Thymus (tissue), 11 donors: ENCODE measurements at regions not wholly inside any gene's neighbourhood (a gene's known extent, or its start where the extent isn't known, plus 50 kb on each side); places are given as distances from the start of the nearest gene placed in this dataset.
"Not testable (repeated sequence)": the region's sequence is repeated elsewhere in the genome, so short reads cannot be mapped to it uniquely, and the experiment has no call there.

Experiments used
- DNase-seq, 9 donors: peaks; one replicate each; pipeline ENCODE4 v3.0.0-alpha.2; 2013; ENCODE audit warnings: low spot score in 9 of 9, low read depth in 6 of 9, missing footprints in 1 of 9
- H3K27ac ChIP-seq, 2 donors: one replicate each; pipeline ENCODE4 v1.5.1; 2013; ENCODE audit warnings: control low read depth in 1 of 2, low read depth in 1 of 2, low read length in 1 of 2, mild to moderate bottlenecking in 1 of 2, moderate library complexity in 1 of 2
- H3K27me3 ChIP-seq, 2 donors: one replicate each; pipeline ENCODE4 v1.5.1; 2013; ENCODE audit warnings: low read length in 1 of 2; ENCODE audit not compliant: control insufficient read depth in 2 of 2, insufficient read depth in 1 of 2
- H3K36me3 ChIP-seq, 2 donors: one replicate each; pipeline ENCODE4 v1.5.1; 2013; ENCODE audit warnings: low read length in 1 of 2, mild to moderate bottlenecking in 1 of 2, moderate library complexity in 1 of 2; ENCODE audit not compliant: control insufficient read depth in 2 of 2, insufficient read depth in 2 of 2
- H3K4me1 ChIP-seq, 2 donors: one replicate each; pipeline ENCODE4 v1.5.1; 2013; ENCODE audit warnings: low read length in 2 of 2; ENCODE audit not compliant: control insufficient read depth in 2 of 2, insufficient read depth in 2 of 2
- H3K4me3 ChIP-seq, 2 donors: one replicate each; pipeline ENCODE4 v1.5.1; 2013; ENCODE audit warnings: low read length in 2 of 2, control low read depth in 1 of 2, mild to moderate bottlenecking in 1 of 2
- H3K9me3 ChIP-seq, 2 donors: one replicate each; pipeline ENCODE4 v1.5.1; 2013; ENCODE audit warnings: low read length in 1 of 2, mild to moderate bottlenecking in 1 of 2; ENCODE audit not compliant: control insufficient read depth in 2 of 2, insufficient read depth in 1 of 2
- WGBS: extraction: QIAGEN DNeasy Blood & Tissue Kit; methylation state at CpG from one replicate; pipeline ENCODE4 v1.1.7; 2013; 5-methylcytosine and 5-hydroxymethylcytosine counted together
- donor health status: healthy.

DNA sequence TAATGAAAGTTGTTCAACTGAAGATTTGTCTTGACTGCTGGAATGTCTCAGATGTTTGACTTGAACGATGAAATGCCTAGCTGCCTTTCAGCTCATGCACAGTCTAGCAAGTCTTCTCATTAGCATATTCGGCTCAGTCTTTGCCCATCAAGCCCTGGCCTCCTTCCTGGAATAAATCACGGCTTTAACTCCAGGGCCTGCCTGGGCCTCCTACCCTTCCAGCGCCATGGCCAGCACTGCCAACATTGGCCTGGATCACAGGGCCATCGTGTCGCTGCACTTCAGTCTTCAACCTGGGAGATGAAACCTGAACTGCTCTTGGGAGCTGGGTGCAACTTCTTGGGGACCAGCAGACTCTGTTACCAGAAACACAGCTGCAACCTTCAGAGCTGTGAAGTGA, 126.7 kb upstream of the TMEM260 start:
- Histone ChIP-seq H3K4me3 (no peak overlapping the region), H3K4me1 (no peaks in the 10 kb centered on the region), H3K9me3 (peaks cover 0 to 13% of the 10 kb centered on the region in 2 donors), H3K27ac (no peak overlapping the region), H3K27me3 (no peaks in the 10 kb centered on the region), H3K36me3 (no peaks in the 10 kb centered on the region)
- WGBS = 87% methylated on average over 6 of the region's 6 CpGs
- DNase-seq = no peak

- not testable (repeated sequence) for H3K27me3 ChIP-seq, H3K9me3 ChIP-seq, H3K4me1 ChIP-seq, H3K4me3 ChIP-seq, H3K36me3 ChIP-seq, DNase-seq, H3K27ac ChIP-seq
- 100% methylated on average over 3 of the region's 3 CpGs for WGBS
These were observed 124.9 kb upstream of the TMEM260 start for GRCh38 chr14:56454680-56455079.

DNA sequence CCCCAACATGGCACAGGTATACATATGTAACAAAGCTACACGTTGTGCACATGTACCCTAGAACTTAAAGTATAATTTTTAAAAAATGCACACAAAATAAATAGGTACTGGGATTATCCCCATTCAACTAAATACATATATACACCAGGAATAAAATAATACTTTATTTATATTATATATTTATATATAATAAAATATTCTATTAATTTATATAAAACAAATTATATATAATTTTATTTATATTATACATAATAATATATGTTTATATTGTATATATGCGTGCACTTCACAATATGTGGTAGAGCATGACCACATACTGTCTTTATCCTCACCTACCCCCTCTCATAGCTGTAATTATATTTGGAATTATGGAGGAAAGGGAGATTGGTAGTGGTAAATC, 119.1 kb upstream of the TMEM260 start:
- H3K4me3 ChIP-seq = no peak overlapping the region
- no peaks in the 10 kb centered on the region for H3K27me3 ChIP-seq
- H3K9me3 ChIP-seq = no peaks in the 10 kb centered on the region
- no peak overlapping the region for H3K27ac ChIP-seq
- no peaks in the 10 kb centered on the region for H3K4me1 ChIP-seq
- no peak for DNase-seq
- WGBS = 97% methylated on average over 2 of the region's 2 CpGs
- no peaks in the 10 kb centered on the region for H3K36me3 ChIP-seq

- WGBS = 81% methylated on average over 8 of the region's 8 CpGs
- Histone ChIP-seq H3K36me3 (no peaks in the 10 kb centered on the region), H3K9me3 (no peaks in the 10 kb centered on the region), H3K4me1 (no peaks in the 10 kb centered on the region), H3K27me3 (no peaks in the 10 kb centered on the region), H3K27ac (no peak overlapping the region), H3K4me3 (no peak overlapping the region)
- DNase-seq = no peak
These were observed 118.0 kb upstream of the TMEM260 start for GRCh38 chr14:56461276-56462275.

DNA sequence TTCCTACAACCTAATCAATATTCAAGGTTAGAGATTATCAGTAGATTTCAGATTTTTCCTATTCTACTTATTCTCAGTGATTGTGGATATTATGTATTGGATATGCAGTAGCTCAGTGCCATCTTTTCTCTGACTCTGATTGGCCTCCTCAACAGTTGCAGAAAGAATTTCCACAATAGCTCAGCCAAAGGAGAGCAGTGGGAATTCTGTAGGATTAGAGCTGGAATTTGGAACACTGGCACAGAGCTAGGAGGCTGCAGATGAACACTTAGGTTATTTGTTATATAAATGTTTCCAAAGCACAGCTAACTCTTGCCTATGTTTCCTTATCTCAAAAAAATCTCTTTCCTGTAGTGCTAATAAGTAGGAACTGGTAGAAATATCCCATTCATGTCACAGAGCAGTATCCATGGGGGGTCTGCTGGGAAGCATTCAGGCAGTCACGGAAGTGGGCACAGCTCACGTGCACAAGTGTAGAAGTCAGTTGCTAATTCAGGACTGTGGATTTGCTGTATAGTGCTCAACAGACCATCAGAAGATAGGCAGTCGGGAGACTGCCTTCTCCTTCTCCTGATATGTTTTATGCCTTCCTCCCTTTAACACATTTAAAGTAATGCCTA, 116.2 kb upstream of the TMEM260 start:
- DNase-seq = no peak
- Histone ChIP-seq H3K9me3 (no peaks in the 10 kb centered on the region), H3K36me3 (no peaks in the 10 kb centered on the region), H3K4me3 (no peak overlapping the region), H3K4me1 (no peaks in the 10 kb centered on the region), H3K27ac (no peak overlapping the region), H3K27me3 (no peaks in the 10 kb centered on the region)
- 69% methylated on average over 3 of the region's 3 CpGs for WGBS

DNA sequence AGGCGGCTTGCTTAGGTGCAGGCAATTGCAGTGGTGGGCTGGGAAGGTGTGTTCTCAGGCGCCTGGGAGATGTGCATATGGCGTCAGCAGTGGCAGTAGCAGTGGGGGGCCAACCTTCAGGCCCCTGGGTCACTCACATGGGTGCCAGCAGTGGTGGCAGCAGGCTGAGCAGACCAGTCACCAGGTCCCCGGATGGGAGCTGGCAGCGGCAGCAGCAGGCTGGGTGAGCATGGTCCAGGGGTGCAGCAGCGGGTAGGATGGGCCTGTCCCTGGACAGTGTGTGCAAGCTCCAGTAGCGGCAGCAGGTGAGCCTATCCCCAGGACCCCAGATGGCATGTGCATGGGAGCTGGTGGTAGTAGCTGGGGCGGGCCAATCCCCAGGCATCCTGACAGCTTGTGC, 108.5 kb upstream of the TMEM260 start:
- WGBS = 96% methylated on average over 8 of the region's 8 CpGs
- Histone ChIP-seq H3K4me3 (no peak overlapping the region), H3K9me3 (no peaks in the 10 kb centered on the region), H3K36me3 (no peaks in the 10 kb centered on the region), H3K4me1 (no peaks in the 10 kb centered on the region), H3K27me3 (no peaks in the 10 kb centered on the region), H3K27ac (no peak overlapping the region)
- no peak for DNase-seq

DNA sequence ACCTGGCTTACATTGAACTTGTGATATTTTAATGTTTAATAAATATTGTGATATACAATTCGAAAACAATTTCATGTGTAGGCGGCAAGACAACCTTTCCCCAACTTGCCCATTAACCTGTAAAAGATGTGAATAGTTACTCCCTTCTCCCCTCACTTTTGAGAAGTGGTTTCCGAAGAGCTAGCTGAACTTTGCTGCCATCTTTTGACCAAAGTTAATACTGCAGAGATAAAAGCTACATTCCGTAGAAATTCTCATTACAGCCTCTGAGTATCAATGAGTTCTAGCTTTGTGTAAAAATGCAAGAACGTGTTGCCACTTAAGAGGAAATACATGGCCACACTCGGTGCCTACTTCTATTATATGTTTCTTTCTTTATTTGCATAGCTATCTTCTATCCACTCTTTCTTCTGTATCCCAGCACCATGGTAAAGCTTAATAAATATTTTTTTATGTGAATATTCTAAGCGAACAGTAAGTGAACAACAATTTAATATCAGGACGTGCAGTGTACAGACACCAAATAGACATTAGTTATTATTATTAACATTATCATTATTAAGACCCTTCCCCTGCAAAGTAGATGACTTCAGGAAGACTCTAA, 105.1 kb upstream of the TMEM260 start:
- H3K4me3 ChIP-seq = no peak overlapping the region
- H3K9me3 ChIP-seq = no peaks in the 10 kb centered on the region
- H3K27me3 ChIP-seq = no peaks in the 10 kb centered on the region
- H3K27ac ChIP-seq = no peak overlapping the region
- no peaks in the 10 kb centered on the region for H3K4me1 ChIP-seq
- 24% methylated on average over 8 of the region's 8 CpGs for WGBS
- H3K36me3 ChIP-seq = no peaks in the 10 kb centered on the region
- peak; percentile 26 to 74 (median 50) for DNase-seq

GRCh38 chr14:56482310-56482911, 97.2 kb upstream of the TMEM260 start:
- Histone ChIP-seq H3K9me3 (no peaks in the 10 kb centered on the region), H3K4me1 (no peaks in the 10 kb centered on the region), H3K27me3 (no peaks in the 10 kb centered on the region), H3K4me3 (no peak overlapping the region), H3K36me3 (no peaks in the 10 kb centered on the region), H3K27ac (no peak overlapping the region)
- DNase-seq = peak in 2 of 9 donors; percentile 27 to 38
- WGBS = 81% methylated on average over 5 of the region's 5 CpGs
